NCI-H460 (cell line): ENCODE measurements at regions not wholly inside any gene's neighbourhood (a gene's known extent, or its start where the extent isn't known, plus 50 kb on each side); places are given as distances from the start of the nearest gene placed in this dataset.

Experiments used
- DNase-seq: peaks from one replicate; pipeline ENCODE4 v3.0.0-alpha.2; 2016; ENCODE audit warnings: low read depth; ENCODE audit errors: extremely low read depth

DNA sequence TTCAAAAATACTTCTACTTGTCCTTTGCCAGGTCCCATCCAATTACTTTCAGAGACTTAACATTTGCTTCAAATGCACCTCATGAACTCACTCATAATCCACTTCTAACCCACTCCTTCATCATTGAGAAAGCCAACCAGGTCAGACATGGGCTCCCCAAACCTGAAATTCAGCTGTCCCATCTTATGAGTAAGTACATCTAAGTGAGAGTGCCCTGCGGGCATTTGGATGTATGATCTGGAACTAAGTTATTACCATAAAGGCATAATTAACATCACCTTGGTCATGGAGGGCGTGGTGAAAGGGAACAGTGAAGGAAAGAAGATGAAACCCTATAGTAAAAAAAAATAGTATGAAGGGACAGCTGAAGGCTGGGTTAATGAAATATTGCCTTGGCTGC, 896.8 kb downstream of the C6orf118 start:
- no peak for DNase-seq

DNA sequence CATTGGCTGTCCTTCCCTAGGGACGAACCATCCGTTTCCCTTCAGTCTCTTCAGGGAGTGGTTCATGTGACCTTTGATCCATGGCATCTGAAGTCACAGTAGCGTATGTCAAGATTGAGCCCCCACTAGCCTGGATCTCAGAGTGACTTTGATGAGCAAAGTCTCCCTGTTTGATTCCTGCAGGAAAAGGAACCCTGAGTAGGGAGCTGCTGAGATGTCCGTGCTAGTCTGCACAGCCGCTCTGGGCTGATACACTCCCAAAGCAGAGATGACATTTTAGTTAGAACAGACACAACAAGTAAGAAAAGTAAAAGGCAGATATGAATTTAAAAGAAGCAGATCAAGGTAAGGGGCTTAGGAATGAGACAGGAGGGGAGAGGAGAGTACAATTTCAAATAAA, 899.4 kb downstream of the C6orf118 start:
- DNase-seq: no peak

DNA sequence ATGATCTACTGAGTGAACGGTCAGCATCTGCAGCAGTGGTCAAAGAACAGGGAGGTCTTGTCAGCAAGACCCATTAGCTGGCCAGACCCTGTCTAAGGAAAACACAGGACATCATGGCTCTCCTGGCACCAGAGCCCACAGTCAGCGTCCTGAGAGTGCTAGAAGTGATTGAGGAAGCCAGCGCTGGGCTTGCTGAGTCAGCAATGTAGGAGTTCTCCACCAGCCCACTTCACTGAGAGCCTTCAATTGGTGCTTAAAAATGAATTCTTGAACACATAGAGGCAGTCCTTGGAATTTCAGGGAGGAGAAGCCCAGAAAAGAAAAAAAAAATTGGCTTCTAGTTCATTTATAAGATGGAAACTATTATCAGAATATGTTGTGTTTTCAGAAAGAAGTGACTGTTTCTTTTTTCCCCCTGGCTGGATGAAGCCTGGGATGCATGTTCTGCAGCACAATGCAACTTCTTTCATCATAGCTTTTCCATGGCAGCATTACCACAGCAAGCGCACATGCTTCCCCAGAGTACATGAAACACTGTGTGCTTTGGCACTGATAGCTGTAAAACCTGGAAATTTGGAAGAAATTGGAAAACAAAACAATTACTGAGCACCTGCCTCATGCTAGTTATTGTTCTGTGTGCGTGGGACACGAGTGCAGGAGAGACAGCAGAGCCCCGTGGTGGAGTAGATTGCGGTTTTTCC, 899.9 kb downstream of the C6orf118 start:
- DNase-seq: no peak

DNA sequence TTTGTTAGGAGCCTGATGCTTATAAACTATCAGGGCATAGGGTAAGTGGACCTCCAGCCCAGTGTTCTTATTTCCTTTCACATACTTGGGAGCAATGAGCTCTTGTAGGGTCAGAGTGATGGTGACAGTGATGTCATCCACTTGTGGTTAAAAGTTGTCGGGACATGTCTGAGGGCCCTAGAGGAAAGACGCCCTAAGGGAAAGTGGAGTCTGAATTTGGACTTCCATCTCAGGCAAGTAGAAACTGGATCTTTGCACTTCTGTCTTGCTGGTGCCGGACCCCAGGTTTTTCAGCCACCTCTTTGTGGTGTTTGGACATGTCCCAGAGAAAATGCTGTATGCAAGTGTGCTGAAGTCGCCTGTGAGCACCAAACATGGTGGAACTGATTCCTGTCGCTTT, 900.5 kb downstream of the C6orf118 start:
- no peak for DNase-seq

DNA sequence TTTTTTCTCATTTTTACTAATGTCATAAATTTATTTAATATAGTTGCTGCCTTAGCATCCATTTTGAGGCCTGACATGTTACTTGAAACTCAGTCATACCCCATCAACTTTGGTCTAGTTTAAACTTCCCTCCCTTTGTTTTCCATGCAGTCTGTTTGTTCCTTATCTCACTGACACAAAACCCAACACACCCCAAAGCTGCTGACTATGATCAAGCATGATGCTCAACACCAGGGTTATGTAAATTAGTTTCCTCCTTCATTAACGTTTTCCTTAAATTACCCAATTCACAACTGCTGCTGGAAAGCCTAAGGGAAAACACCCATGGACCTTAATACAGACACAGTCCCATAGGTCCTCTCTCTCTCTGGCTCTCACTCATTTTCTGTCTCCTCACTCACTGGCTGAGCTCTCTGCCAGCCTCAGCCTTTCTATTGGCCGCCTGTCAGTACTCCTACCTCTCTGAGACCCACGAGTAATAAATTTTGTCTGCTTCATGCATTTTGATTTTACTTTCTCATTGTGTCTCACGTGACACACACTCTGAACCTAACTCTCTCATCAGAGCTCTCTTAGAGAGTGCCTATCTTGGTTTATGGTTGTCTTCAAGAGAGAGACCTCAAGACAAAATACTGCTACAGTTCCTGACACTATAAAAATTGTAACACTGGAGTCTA, 904.5 kb downstream of the C6orf118 start:
- DNase-seq: no peak

DNA sequence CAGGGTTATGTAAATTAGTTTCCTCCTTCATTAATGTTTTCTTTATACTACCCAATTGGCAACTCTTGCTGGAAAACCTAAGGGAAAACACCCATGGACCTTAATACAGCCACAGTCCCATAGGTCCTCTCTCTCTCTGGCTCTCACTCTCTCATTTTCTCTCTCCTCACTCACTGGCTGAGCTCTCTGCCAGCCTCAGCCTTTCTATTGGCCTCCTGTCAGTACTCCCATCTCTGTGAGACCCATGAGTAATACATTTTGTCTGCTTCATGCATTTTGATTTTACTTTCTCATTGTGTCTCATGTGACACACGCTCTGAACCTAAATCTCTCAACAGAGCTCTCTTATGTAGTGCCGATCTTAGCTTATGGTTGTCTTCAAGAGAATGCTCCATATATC, 907.5 kb downstream of the C6orf118 start:
- no peak for DNase-seq

DNA sequence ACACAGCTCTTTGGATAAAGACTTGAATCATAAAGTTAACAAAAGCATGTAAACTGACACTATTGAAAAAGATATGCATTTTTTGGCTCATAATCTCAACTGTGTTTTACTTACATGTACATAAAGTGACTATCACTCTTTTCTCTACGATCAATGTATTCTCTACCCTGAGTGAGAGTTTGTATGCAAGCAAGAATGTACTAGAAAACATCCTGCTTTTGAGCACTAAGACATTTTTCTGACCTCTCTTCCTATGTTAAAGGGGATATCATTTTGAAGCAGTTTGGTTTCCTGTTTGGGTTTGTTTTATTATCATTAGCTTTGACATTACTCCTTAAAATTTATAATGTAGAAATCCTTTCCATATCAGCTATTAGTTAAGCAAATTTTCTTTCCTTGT, 910.8 kb downstream of the C6orf118 start:
- DNase-seq: no peak

DNA sequence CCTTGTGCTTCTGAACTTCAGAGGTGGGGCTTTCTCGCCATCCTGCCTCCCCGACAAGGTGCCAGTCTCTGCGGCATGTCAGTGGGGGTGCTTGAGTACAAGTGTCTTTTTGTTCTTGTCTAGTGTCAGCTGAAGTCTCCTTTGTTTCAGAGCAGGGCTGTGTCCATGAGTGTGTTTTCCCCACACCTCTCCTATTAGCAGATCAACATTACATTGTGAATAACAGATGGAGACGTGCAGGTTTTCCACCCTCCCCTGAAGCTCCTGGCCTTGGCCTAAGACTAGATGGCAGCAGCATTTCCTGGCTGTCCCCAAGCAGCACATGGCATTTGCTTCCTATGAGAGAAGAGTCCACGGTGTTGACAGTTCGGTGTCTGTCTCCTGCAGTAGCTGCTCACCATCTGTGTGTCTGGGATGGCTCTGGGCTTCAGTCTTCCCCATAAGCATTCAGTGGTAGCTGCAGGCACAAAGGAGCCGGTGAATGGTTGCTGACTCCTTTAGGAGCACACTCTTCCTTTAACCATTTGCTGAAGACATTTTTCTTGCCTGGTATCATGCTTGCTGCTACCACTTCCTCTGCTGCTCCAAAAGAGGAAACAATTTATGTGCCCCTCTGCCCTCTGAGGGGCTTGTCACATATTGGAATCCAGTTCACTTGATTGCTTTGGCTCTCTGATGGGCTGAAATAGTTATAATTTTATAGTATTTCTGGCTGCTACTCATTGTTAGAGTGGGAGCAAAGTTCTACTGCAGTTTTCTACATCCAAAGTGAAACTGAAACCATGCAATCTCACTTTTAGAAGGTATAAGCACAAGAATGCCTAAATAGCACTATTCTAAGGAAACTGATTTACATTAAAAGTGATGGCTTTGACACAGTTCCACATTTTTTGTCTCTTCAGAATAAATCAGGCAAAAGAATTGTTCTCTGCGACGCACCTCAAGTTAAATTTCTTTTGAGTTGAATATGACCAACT, 913.0 kb downstream of the C6orf118 start:
- no peak for DNase-seq

DNA sequence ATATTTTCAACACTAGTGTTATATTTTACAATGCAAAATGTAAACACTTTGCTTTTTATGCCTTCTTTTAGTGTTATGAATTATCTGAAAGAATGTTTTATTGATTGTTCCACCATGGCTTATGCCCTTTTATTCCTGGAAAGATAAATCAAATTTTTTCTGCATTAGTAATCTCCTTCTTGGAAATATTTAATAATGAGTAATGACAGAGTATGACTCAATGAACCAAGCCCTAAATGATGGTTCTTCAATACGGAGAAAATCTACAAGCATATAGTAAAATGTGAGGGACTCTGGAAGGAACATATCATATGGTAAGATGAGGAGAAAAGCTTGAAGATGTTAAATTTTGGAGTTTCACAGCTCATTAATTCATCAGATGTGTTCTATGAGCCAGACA, 929.6 kb downstream of the C6orf118 start:
- no peak for DNase-seq

DNA sequence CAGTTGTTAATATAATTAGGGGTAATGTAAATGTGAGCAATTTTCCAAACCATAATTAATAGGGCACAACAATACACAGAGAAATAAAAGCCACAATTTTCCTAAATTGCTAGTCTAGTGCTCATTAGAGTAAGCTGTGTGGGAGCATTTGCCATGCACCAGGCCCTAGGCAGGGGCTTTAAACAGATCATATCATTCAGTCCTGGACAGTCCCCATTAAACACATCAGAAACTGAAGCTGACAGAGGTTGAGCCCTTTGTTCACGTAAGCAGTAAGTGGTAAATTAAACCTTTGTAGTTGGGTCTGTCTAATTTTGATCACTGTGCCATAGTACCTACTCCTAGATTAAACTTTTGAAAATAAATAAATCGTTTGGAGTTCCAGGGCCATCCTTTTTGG, 931.1 kb downstream of the C6orf118 start:
- no peak for DNase-seq

DNA sequence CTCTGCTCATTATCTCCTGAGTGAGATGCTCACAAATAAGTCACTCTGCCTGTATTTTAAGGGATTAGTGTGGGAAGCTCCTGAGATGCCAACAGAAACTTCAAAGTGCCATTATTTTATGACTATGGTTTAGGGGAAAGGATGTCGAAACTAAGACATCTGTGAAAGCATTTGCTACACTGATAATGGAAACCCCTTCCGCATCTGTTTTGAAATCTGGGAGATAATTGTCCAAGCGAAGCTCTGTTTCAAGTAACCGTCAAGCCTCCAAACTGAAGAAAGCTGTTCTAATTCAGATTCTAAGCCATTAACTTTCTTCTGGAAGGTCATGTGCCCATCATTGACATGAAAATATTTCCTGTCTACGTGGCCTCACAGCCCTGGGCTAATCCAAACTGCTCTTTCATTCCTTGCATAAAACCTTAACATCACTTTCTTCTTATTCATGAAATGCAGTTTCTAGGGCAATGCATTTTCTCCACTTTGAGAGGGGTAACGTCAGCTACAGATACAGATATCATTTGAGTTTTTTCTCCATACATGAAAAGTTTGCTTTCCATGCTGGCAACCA, 932.0 kb downstream of the C6orf118 start:
- DNase-seq: no peak

DNA sequence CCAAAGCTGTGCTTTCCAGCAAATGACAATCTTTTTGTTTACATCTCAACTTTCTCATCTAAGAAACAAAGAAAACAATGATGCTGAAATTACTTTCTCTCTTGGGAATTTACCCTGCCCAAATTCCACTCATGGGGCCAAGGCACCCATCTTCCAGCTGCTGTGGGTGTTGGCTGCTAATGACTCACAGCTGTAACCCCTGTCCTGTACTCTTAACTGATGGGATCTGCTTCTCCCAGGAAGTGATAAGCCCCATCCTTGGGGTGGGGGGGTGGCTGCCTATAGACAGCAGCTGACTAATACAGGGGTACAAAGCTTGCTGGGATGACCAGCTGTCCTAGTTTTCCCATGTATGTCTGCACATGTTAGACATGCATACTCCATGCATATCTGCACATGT, 938.6 kb downstream of the C6orf118 start:
- no peak for DNase-seq

DNA sequence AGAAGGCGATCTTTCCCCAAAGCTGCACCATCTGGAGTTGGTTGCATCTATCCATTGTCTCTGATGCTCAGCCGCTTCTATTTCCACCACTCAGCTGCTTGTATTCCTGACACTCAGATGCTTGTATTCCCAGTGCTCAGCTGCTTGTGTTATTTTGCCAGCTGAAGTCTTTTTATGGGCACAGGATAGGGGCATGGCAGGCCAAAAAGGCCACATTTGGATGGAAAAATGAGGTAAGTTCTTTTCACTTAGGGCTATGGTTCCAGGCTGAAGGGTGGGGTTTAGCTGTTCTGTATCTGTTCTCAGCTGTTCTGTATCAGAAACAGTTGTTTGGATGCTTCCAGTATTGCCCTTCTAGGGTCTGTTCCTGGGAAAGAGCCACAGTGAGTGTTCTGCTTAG, 944.9 kb downstream of the QKI start:
- DNase-seq: no peak

DNA sequence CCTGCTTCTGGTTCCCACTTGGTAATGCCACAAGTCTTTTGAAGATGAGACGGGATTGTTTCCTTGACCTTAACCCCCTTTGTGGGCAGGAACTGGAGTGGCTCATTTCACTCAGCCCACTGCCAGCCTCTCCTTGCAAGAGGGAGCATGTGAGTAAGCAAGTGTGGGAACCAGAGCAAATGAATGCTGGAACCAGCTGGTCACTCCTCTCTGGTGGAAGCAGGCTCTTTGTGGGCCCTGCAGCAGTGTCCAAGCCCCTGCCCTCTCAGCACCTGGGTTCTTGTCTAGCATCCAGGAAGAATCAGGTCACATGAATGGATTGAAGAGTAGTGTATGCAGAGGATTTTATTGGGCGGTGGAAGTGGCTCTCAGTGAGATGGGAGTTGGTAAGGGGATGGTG, 944.5 kb downstream of the QKI start:
- no peak for DNase-seq

DNA sequence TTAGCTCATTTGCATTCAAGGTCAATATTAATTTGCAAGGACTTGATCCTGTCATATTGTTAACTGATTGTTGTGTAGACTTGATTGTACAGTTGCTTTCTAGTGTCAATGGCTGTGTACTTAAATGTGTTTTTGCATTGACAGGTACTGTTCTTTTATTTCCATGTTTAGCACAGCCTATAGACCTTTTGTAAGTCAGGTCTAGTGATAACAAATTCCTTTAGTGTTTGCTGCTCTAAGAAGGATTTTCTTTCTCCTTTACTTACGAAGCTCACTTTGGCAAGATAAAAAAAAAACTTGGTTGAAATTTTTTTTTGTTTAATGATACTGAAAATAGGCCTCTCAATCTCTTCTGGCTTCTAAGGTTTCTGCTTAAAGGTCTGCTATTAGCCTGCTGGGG, 942.3 kb downstream of the QKI start:
- DNase-seq: no peak

DNA sequence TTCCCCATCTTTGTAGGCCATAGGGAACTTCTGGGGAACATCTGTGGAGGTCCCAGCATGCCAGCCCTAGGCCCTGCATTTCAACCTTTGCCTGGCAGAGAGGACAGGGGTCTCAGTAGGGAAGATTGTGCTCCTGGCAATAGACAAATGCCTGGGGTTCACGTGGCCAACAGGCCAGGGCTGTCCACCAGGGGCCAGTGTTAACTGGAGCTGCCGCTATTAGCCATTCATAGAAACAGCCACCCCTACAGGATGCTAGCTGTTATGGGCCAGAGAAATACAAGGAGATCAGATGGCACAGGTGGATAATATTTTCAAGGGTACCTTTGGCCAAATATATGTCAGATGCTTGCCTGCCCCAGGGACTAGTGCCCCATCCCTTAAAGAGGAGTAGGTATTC, 932.9 kb downstream of the QKI start:
- DNase-seq: no peak

DNA sequence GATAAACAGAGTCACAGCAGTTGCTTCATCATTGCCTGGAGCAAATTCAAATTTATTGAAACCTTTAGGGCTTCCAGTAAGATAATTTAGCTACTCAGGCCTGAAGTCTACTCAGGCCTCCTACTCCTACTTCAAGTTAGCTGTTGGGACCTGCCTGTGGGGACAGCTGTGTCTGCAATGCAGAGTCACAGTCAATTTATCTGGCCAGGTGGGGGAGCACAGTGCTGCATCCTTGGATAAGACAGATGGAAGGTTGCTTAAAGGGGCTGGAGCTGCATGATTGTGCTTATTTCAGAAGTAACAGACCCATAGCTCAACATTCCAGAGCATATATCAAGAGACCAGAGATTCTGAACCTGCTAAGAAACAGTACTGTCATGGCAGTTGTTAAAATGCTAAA, 932.1 kb downstream of the QKI start:
- no peak for DNase-seq

DNA sequence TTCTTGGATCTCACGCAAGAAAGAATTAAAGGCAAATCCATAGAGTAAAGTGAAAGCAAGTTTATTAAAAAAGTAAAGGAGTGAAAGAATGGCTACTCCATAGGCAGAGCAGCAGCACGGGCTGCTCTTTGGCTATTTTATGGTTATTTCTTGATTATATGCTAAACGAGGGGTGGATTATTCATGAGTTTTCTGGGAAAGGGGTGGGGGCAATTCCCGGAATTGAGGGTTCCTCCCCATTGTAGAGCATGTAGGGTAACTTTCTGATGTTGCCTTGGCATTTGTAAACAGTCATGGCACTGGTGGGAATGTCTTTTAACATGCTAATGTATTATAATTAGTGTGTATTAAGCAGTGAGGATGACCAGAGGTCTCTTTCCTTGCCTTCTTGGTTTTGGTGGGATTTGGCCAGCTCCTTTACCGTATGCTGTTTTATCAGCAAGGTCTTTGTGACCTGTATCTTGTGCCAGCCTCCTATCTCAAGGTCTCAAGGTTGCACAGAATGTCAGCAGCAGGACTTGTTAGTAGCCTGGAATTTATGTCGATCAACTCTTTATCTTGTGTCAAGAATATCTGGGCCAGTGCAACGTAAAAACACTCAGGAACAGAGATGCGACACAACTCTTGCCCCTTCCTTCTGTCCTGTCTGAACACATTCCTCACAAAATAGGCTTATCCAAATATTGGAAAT, 931.4 kb downstream of the QKI start:
- no peak for DNase-seq

DNA sequence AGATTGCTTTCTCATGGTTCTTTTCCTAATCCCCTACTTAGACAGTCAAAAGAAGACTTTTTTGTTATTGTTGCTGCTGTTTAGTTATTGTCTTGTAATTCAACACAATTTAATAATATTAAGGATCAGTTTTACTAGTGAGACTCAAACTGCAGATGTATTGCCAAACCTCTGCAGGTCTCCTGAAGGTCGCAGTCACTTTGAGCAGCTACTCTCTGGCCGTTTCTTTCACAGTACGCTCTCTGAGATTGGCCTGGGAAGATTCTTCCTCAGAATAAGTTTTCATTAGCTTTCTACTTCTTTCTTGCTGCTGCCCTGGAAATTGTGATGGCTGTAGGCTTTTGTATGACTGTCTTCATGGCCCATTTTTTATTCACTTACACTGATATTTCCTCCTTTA, 930.8 kb downstream of the QKI start:
- DNase-seq: no peak

DNA sequence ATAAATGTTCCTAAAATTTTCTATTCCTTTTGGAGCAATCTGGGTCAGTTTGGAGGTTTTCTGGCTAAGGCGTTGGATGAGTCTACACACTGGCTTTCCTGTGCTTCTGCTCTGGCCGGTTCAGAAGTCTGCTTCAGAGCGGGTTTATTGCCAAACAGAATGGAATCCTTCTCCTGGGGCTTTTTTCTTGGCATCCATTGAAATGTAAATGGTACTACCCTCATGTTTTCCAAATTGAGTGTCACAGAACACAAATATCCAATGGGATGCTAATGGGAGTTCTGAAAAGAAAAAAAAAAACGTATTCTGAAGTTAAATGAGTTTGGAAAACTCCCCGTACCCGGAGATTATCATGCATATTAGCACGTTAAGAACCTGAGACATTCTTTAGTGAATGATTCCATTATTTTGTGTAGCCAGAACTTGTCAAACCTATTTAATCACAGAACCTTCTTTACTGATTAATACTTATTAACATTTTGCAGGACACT, 930.3 kb downstream of the QKI start:
- no peak for DNase-seq
